ENCODE measurements at regions not wholly inside any gene's neighbourhood (a gene's known extent, or its start where the extent isn't known, plus 50 kb on each side); places are given as distances from the start of the nearest gene placed in this dataset.

- Histone ChIP-seq H4K20me1 (ENCODE audit: insufficient read depth) (no peaks in the 10 kb centered on the region), H3K79me2 (ENCODE audit: insufficient read depth, low read depth) (no peaks in the 10 kb centered on the region), H3K4me1 (ENCODE audit: low read depth, poor library complexity, severe bottlenecking) (no peaks in the 10 kb centered on the region), H3K36me3 (ENCODE audit: insufficient read depth) (no peaks in the 10 kb centered on the region), H3K9ac (no peak overlapping the region), H3K27ac (no peak overlapping the region), H2AFZ (ENCODE audit: low read depth) (no peak overlapping the region), H3K4me2 (no peak overlapping the region), H3K27me3 (ENCODE audit: insufficient read depth, low read depth) (no peaks in the 10 kb centered on the region), H3K4me3 (IDR thresholded peaks at IDR 0.05; ENCODE audit: insufficient read depth, low read depth, low read length) (no peak overlapping the region)
- no peak for TF ChIP-seq CTCF (conservative IDR thresholded peaks at IDR 0.05; ENCODE audit: low read depth, low read length)
Measured at GRCh38 chr5:36786448-36787012, 90.0 kb upstream of the NIPBL start.

- Histone ChIP-seq H3K9ac (no peak overlapping the region), H3K27ac (no peak overlapping the region), H3K36me3 (ENCODE audit: insufficient read depth) (no peaks in the 10 kb centered on the region), H3K4me3 (IDR thresholded peaks at IDR 0.05; ENCODE audit: insufficient read depth, low read depth, low read length) (no peak overlapping the region), H4K20me1 (ENCODE audit: insufficient read depth) (no peaks in the 10 kb centered on the region), H3K79me2 (ENCODE audit: insufficient read depth, low read depth) (no peaks in the 10 kb centered on the region), H3K27me3 (ENCODE audit: insufficient read depth, low read depth) (no peaks in the 10 kb centered on the region), H2AFZ (ENCODE audit: low read depth) (no peak overlapping the region), H3K4me1 (ENCODE audit: low read depth, poor library complexity, severe bottlenecking) (no peaks in the 10 kb centered on the region), H3K4me2 (no peak overlapping the region)
- no peak for TF ChIP-seq CTCF (conservative IDR thresholded peaks at IDR 0.05; ENCODE audit: low read depth, low read length)
Measured at GRCh38 chr5:36787365-36788093, 89.0 kb upstream of the NIPBL start.

DNA sequence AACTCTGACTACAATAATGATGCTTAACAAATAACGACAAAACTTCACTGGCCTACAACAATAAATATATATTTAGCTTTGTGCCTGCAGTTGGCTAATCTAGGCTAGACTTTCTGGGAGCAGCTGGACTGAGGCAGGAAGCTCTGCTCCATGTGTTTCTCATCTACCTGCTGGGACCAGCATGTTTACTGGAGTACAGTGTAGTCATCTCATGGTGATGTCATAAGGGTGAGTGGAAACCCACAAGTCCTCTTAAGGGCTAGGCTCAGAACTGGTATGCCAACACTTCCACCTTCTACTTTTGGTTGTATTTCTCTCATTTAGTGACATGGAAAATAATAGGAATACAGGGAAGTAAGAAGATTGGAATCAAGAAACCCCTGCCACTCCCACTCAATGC, 85.7 kb upstream of the NIPBL start:
- no peak overlapping the region for H3K27ac ChIP-seq
- no peaks in the 10 kb centered on the region for H4K20me1 ChIP-seq (ENCODE audit: insufficient read depth)
- no peaks in the 10 kb centered on the region for H3K36me3 ChIP-seq (ENCODE audit: insufficient read depth)
- no peak overlapping the region for H2AFZ ChIP-seq (ENCODE audit: low read depth)
- no peak overlapping the region for H3K4me3 ChIP-seq (IDR thresholded peaks at IDR 0.05; ENCODE audit: insufficient read depth, low read depth, low read length)
- no peak overlapping the region for H3K4me2 ChIP-seq
- no peaks in the 10 kb centered on the region for H3K79me2 ChIP-seq (ENCODE audit: insufficient read depth, low read depth)
- no peaks in the 10 kb centered on the region for H3K4me1 ChIP-seq (ENCODE audit: low read depth, poor library complexity, severe bottlenecking)
- no peak for TF ChIP-seq CTCF (conservative IDR thresholded peaks at IDR 0.05; ENCODE audit: low read depth, low read length)
- no peak overlapping the region for H3K9ac ChIP-seq
- no peaks in the 10 kb centered on the region for H3K27me3 ChIP-seq (ENCODE audit: insufficient read depth, low read depth)

DNA sequence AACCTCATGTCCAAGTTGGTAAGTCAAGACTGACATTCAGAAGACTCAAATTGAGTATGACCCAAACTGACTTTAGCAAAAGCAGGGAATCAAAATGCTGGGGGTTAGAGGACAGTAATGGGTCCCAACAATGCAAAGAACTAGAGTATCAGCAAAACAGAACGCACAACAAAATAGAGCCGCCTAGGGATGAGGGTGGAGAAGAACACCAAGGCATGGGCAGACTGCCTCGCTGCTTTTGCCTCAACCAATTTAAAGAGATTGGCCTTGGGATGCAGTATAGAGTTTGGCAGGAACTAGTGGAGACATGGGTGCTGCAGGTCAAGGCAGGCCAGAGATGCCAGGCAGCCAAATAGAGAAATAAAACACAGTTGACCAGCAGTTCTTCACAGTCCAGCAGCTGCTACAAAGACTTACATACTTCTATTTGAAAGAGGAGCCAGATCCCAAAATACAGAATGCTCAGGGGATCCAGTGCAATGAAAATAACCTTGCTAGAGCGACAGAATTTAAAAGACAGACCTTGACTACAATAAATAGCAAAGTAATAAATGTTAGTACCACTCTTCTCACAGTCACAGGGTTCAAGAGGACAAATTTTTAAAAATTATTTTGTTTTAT, 83.9 kb upstream of the NIPBL start:
- Histone ChIP-seq H3K36me3 (ENCODE audit: insufficient read depth) (no peaks in the 10 kb centered on the region), H3K9ac (no peak overlapping the region), H3K79me2 (ENCODE audit: insufficient read depth, low read depth) (no peaks in the 10 kb centered on the region), H3K27me3 (ENCODE audit: insufficient read depth, low read depth) (no peaks in the 10 kb centered on the region), H3K4me3 (IDR thresholded peaks at IDR 0.05; ENCODE audit: insufficient read depth, low read depth, low read length) (no peak overlapping the region), H3K27ac (no peak overlapping the region), H2AFZ (ENCODE audit: low read depth) (no peak overlapping the region), H4K20me1 (ENCODE audit: insufficient read depth) (no peaks in the 10 kb centered on the region), H3K4me2 (no peak overlapping the region), H3K4me1 (ENCODE audit: low read depth, poor library complexity, severe bottlenecking) (no peaks in the 10 kb centered on the region)
- no peak for TF ChIP-seq CTCF (conservative IDR thresholded peaks at IDR 0.05; ENCODE audit: low read depth, low read length)
